ENCODE measurements at regions not wholly inside any gene's neighbourhood (a gene's known extent, or its start where the extent isn't known, plus 50 kb on each side); places are given as distances from the start of the nearest gene placed in this dataset.

GRCh38 chr14:42374332-42374731 is 767.7 kb downstream of the LRFN5 start:
- no peak for TF ChIP-seq POLR2A (IDR thresholded peaks at IDR 0.05)
- TF ChIP-seq CTCF (IDR thresholded peaks at IDR 0.05) = no peak
- no peak for TF ChIP-seq POLR2AphosphoS5 (IDR thresholded peaks at IDR 0.05)
- TF ChIP-seq EP300 (IDR thresholded peaks at IDR 0.05; ENCODE audit: low read depth) = no peak
